SK-N-SH (cell line): ENCODE measurements at regions not wholly inside any gene's neighbourhood (a gene's known extent, or its start where the extent isn't known, plus 50 kb on each side); places are given as distances from the start of the nearest gene placed in this dataset.

Experiments used
- CTCF ChIA-PET: fragments of 300-600, 350-600 bp; formaldehyde crosslinking; extraction: SDS; loops from one replicate; lab custom pipeline; 2021; lab: Yijun Ruan, JAX
- POLR2A ChIA-PET: fragments of 350-600 bp; sonication (Branson Sonifier 250); formaldehyde crosslinking; extraction: SDS; loops from one replicate; lab custom pipeline; 2020; ENCODE audit warnings: antibody characterized with exemption, inconsistent platforms; lab: Yijun Ruan, JAX
- DNase-seq: peaks from one replicate; pipeline ENCODE4 v3.0.0; 2012
- H2AFZ ChIP-seq: fragments of 200-600 bp; sonication (generic); 2 replicates; pipeline ENCODE4 v1.8.1; 2016; ENCODE audit warnings: antibody characterized with exemption, mild to moderate bottlenecking, low read depth
- H3F3A ChIP-seq: fragments of 200-600 bp; sonication (generic); replicated peaks from 2 replicates; pipeline ENCODE3; 2016; ENCODE audit warnings: antibody characterized with exemption, mild to moderate bottlenecking; ENCODE audit not compliant: insufficient read depth
- H3K27ac ChIP-seq, 2 experiments: fragments of 200-500 bp in 1 of 2; fragments of 200-600 bp in 1 of 2; sonication (Bioruptor generic) in 1 of 2; sonication (generic), shearing (Covaris generic) in 1 of 2; 2 replicates each; pipeline versions ENCODE4 v1.5.1 to v1.6.1; 2014 to 2016; ENCODE audit warnings: low read depth in 2 of 2, inconsistent platforms in 1 of 2, low read length in 1 of 2, mild to moderate bottlenecking in 1 of 2, mixed read lengths in 1 of 2
- H3K27me3 ChIP-seq: fragments of 200-600 bp; sonication (generic), shearing (Covaris generic); 2 replicates; pipeline ENCODE4 v1.6.1; 2016; ENCODE audit warnings: mixed run types; ENCODE audit not compliant: insufficient read depth
- H3K36me3 ChIP-seq, 2 experiments: fragments of 200-500 bp in 1 of 2; fragments of 200-600 bp in 1 of 2; sonication (Bioruptor generic) in 1 of 2; sonication (generic) in 1 of 2; replicated peaks in 1 of 2; 2 replicates each; pipeline versions ENCODE3 to v1.5.1; 2014 to 2016; ENCODE audit warnings: low read length in 1 of 2, mild to moderate bottlenecking in 1 of 2; ENCODE audit not compliant: insufficient read depth in 2 of 2, control insufficient read depth in 1 of 2
- H3K4me1 ChIP-seq, 2 experiments: fragments of 200-500 bp in 1 of 2; fragments of 200-600 bp in 1 of 2; sonication (Bioruptor generic) in 1 of 2; sonication (generic), shearing (Covaris generic) in 1 of 2; 2 replicates each; pipeline versions ENCODE4 v1.5.1 to v1.6.1; 2014 to 2016; ENCODE audit warnings: low read depth in 1 of 2, low read length in 1 of 2, mixed run types in 1 of 2; ENCODE audit not compliant: insufficient read depth in 2 of 2, control insufficient read depth in 1 of 2
- H3K4me2 ChIP-seq: fragments of 200-600 bp; sonication (generic), shearing (Covaris generic); 2 replicates; pipeline ENCODE4 v1.6.1; 2017; ENCODE audit warnings: mixed run types
- H3K4me3 ChIP-seq, 2 experiments: fragments of 200-500 bp in 1 of 2; fragments of 200-600 bp in 1 of 2; sonication (Bioruptor generic) in 1 of 2; sonication (generic), shearing (Covaris generic) in 1 of 2; 2 replicates each; pipeline versions ENCODE4 v1.5.1 to v1.8.1; 2014 to 2016; ENCODE audit warnings: low read depth in 2 of 2, inconsistent platforms in 1 of 2, low read length in 1 of 2, mild to moderate bottlenecking in 1 of 2, mixed read lengths in 1 of 2, moderate library complexity in 1 of 2
- H3K79me2 ChIP-seq: fragments of 200-600 bp; sonication (generic); 2 replicates; pipeline ENCODE4 v1.8.1; 2017; ENCODE audit warnings: mild to moderate bottlenecking; ENCODE audit not compliant: insufficient read depth
- H3K9ac ChIP-seq: fragments of 200-600 bp; sonication (generic); 2 replicates; pipeline ENCODE4 v1.6.1; 2017; ENCODE audit warnings: mixed run types
- H3K9me2 ChIP-seq: fragments of 200-600 bp; sonication (generic); 2 replicates; pipeline ENCODE4 v1.6.1; 2017; ENCODE audit warnings: mixed run types
- H3K9me3 ChIP-seq: fragments of 200-600 bp; sonication (generic); 2 replicates; pipeline ENCODE4 v1.6.1; 2017; ENCODE audit warnings: mixed run types, mild to moderate bottlenecking, moderate library complexity
- H4K20me1 ChIP-seq: fragments of 200-600 bp; sonication (generic); 2 replicates; pipeline ENCODE4 v1.6.1; 2017; ENCODE audit warnings: mild to moderate bottlenecking, mixed run types; ENCODE audit not compliant: insufficient read depth
- CHD2 ChIP-seq: fragments of 150-350 bp; IDR thresholded peaks from 2 replicates; pipeline ENCODE4 v1.6.1; 2018; ENCODE audit warnings: low read length; ENCODE audit not compliant: partially characterized antibody
- CTCF ChIP-seq: fragments of 200-600 bp; sonication (generic); IDR thresholded peaks from 2 replicates; pipeline ENCODE4 v1.6.1; 2017; ENCODE audit warnings: antibody characterized with exemption, mild to moderate bottlenecking, moderate library complexity
- ELF1 ChIP-seq: IDR thresholded peaks from 2 replicates; pipeline ENCODE4 v1.4.0; 2012
- EP300 ChIP-seq, 2 experiments: IDR thresholded peaks; 2 replicates each; pipeline versions ENCODE4 v1.4.0 to v1.6.1; 2012; ENCODE audit warnings: borderline replicate concordance in 1 of 2, low read depth in 1 of 2, low read length in 1 of 2
- EZH2phosphoT487 ChIP-seq: fragments of 200-600 bp; sonication (generic); IDR thresholded peaks from 2 replicates; pipeline ENCODE4 v1.6.1; 2017; ENCODE audit warnings: low read depth, mixed run types, mild to moderate bottlenecking, antibody characterized with exemption, moderate library complexity, borderline replicate concordance
- FOXM1 ChIP-seq: IDR thresholded peaks from 2 replicates; pipeline ENCODE4 v1.4.0; 2012; ENCODE audit warnings: low read depth, mild to moderate bottlenecking
- GABPA ChIP-seq: IDR thresholded peaks from 2 replicates; pipeline ENCODE4 v1.4.0; 2012; ENCODE audit warnings: low read depth, mild to moderate bottlenecking
- JUND ChIP-seq: IDR thresholded peaks from 2 replicates; pipeline ENCODE4 v1.4.0; 2012
- MAX ChIP-seq: IDR thresholded peaks from 2 replicates; pipeline ENCODE4 v1.4.0; 2012; ENCODE audit warnings: low read depth
- MXI1 ChIP-seq: IDR thresholded peaks from 2 replicates; pipeline ENCODE4 v1.6.1; 2012; ENCODE audit warnings: mild to moderate bottlenecking, low read depth, low read length, improper control_type of control experiment
- NRF1 ChIP-seq: IDR thresholded peaks from 2 replicates; pipeline ENCODE4 v1.6.1; 2012; ENCODE audit warnings: low read depth, mild to moderate bottlenecking, low read length
- PBX3 ChIP-seq: IDR thresholded peaks from 2 replicates; pipeline ENCODE4; 2012
- RAD21 ChIP-seq: IDR thresholded peaks from 2 replicates; pipeline ENCODE4 v1.6.1; 2012; ENCODE audit warnings: mild to moderate bottlenecking, low read length
- RCOR1 ChIP-seq: fragments of 150-350 bp; IDR thresholded peaks from 2 replicates; pipeline ENCODE4 v1.6.1; 2017; ENCODE audit warnings: antibody characterized with exemption, low read length
- RXRA ChIP-seq: IDR thresholded peaks from 2 replicates; pipeline ENCODE4 v1.4.0; 2012; ENCODE audit warnings: low read depth, mild to moderate bottlenecking, borderline replicate concordance
- SIN3A ChIP-seq: IDR thresholded peaks from 2 replicates; pipeline ENCODE4 v1.6.1; 2012; ENCODE audit warnings: low read depth, mild to moderate bottlenecking, low read length, moderate library complexity, borderline replicate concordance
- TAF1 ChIP-seq: IDR thresholded peaks from 2 replicates; pipeline ENCODE4 v1.6.1; 2012; ENCODE audit warnings: low read depth, mild to moderate bottlenecking, low read length, moderate library complexity, borderline replicate concordance
- TEAD4 ChIP-seq: IDR thresholded peaks from 2 replicates; pipeline ENCODE4 v1.4.0; 2012; ENCODE audit warnings: mild to moderate bottlenecking, borderline replicate concordance; ENCODE audit not compliant: insufficient read depth
- USF2 ChIP-seq: fragments of 150-350 bp; IDR thresholded peaks from 2 replicates; pipeline ENCODE4 v1.6.1; 2017; ENCODE audit warnings: antibody characterized with exemption, low read length, low read depth, borderline replicate concordance
- ZBTB33 ChIP-seq: IDR thresholded peaks from 2 replicates; pipeline ENCODE4 v1.4.0; 2012; ENCODE audit warnings: low read depth, borderline replicate concordance
- WGBS: methylation state at CpG from one replicate; pipeline ENCODE4 v1.1.6; 2017; ENCODE audit warnings: low lambda C conversion rate; 5-methylcytosine and 5-hydroxymethylcytosine counted together

- Histone ChIP-seq H2AFZ (no peak overlapping the region), H3K4me2 (no peak overlapping the region), H3K79me2 (no peaks in the 10 kb centered on the region), H3F3A (no peaks in the 10 kb centered on the region), H3K27me3 (no peaks in the 10 kb centered on the region), H3K9me2 (no peaks in the 10 kb centered on the region), H3K9ac (no peak overlapping the region), H4K20me1 (no peaks in the 10 kb centered on the region), H3K9me3 (no peaks in the 10 kb centered on the region), H3K4me3 (no peak overlapping the region), H3K36me3 (no peaks in the 10 kb centered on the region), H3K27ac (no peak overlapping the region), H3K4me1 (no peaks in the 10 kb centered on the region; a peak in 2 of 4 replicates)
- 23% methylated on average over 5 of the region's 5 CpGs for WGBS
- CTCF ChIA-PET, result no interaction called here
- no peak for DNase-seq
- TF ChIP-seq GABPA (no peak), RCOR1 (no peak), SIN3A (no peak), ELF1 (no peak), MXI1 (no peak), FOXM1 (no peak), NRF1 (no peak), PBX3 (no peak), TEAD4 (no peak), CHD2 (no peak), RAD21 (no peak), ZBTB33 (no peak), MAX (no peak)
- POLR2A ChIA-PET, result no interaction called here
These were observed 2016.8 kb upstream of the IGFBP7 start for GRCh38 chr4:59127006-59127405.

GRCh38 chr4:59127743-59128142, 2017.6 kb upstream of the IGFBP7 start:
- Histone ChIP-seq H3K27me3 (no peaks in the 10 kb centered on the region), H4K20me1 (no peaks in the 10 kb centered on the region), H3K27ac (no peak overlapping the region), H3K9me3 (no peaks in the 10 kb centered on the region), H3K4me1 (no peaks in the 10 kb centered on the region; a peak in 2 of 4 replicates), H3K4me2 (no peak overlapping the region), H3K9me2 (no peaks in the 10 kb centered on the region), H3K36me3 (no peaks in the 10 kb centered on the region), H3K9ac (no peak overlapping the region), H3K4me3 (no peak overlapping the region), H3K79me2 (no peaks in the 10 kb centered on the region), H2AFZ (no peak overlapping the region), H3F3A (no peaks in the 10 kb centered on the region)
- 13% methylated on average over 1 of the region's 1 CpG for WGBS
- peak; percentile 0 for DNase-seq
- ChIA-PET CTCF (interaction anchor here (1.0 kb wide), 1 partner anchor 10 kb away, joined by 3 read pairs; no protein-coding TSS in a partner anchor), POLR2A (no interaction called here)
- TF ChIP-seq NRF1 (no peak), RAD21 (no peak), PBX3 (no peak), RCOR1 (no peak; the same call in 1 of the 2 replicates), CTCF (no peak), TAF1 (no peak), EP300 (IDR thresholded peaks at IDR 0.05; ENCODE audit: borderline replicate concordance in 1 of 2, low read depth in 1 of 2, low read length in 1 of 2) (no peak), SIN3A (no peak), EZH2phosphoT487 (no peak), TEAD4 (no peak), USF2 (no peak), CHD2 (no peak), RXRA (no peak), JUND (no peak)
